GM18861 (cell line): ENCODE measurements at regions not wholly inside any gene's neighbourhood (a gene's known extent, or its start where the extent isn't known, plus 50 kb on each side); places are given as distances from the start of the nearest gene placed in this dataset.
"Not testable (repeated sequence)": the region's sequence is repeated elsewhere in the genome, so short reads cannot be mapped to it uniquely, and the experiment has no call there.

Experiments used
- ATAC-seq: cut with Tn5 transposase; IDR thresholded peaks from one replicate; pipeline ENCODE4 v1.9.1; 2021; ENCODE audit not compliant: unreplicated experiment

DNA sequence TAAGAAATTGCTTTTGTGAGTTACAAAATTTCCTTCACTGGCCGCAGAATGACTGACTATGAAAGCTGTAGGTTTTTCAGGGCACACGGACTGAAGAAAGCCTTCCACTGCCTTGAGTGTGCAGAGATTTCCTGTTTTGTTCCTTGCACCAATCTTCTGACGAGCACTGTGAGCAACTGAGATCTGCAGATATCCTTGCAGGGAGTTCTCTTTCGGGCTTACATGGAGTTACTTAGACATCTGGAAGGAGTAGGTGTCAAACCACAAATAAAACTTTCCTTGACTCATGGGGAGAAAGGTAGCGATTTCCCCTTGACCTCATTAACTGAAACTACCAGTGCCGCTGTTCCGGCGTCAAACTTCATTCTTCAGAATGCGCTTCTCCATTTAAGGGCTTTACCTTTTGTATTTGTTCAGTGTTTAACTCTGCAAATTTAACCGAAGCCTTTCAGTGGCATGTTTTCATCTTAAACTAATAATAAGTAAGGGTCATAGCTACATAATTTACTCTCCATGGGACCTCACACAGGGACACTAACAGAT lies 1175.3 kb downstream of the GATA3 start:
- no peak for ATAC-seq

DNA sequence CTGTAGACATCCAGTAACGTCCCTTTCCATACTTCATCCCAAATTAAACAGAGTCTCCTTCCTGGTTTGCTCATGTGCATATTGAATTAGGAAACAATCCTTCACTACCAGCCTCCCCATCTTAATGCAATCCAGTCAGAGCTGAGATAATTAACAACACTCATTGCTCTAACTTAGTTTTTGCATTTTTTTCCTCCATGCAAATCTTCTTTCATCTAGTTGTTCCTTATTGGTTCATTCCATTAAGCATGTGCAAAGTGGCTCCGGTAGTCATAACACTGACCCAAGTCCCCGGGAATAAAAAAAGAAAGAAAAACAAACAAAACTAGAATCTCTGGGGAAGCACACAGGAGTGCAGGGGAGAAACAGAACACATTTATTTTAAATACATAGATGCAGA lies 1176.1 kb downstream of the GATA3 start:
- ATAC-seq, result no peak

DNA sequence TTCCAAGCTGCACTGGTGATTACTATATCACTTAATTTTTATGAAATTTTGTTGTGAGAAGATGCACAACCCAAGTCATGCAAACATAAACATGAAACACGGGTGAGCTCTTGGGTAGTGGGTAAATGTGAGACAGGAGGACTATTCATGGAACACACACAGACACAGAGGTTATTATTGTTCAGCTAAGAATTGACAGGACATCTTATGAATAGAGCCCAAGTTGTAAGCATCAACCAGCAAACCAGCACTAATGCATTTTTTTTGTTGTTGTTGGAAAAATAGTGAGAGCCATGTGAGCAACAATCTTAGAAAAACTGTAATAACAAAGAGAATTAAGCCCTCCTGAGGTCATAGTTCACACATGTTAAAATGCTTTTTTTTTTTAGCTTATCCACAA lies 1179.7 kb downstream of the GATA3 start:
- ATAC-seq, result no peak

DNA sequence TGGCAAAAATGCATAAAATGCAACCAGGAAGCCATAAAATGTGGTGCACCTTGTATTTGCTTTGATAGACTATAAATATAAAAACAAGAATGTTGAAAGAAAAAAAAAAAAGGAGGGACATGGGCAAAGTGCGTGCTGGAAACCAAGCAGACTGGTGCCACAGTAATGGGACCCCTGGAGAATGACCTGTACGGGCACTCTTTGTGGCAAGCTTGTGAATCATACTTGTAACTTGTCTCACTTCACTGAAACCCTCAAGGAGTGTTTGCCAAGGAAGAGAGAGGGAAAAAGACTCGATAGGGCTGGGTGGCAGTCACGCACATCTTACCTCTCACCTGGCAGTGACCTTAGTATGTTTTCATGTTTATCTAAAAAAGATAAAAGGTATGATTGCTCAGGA lies 1183.6 kb downstream of the GATA3 start:
- ATAC-seq, result no peak

DNA sequence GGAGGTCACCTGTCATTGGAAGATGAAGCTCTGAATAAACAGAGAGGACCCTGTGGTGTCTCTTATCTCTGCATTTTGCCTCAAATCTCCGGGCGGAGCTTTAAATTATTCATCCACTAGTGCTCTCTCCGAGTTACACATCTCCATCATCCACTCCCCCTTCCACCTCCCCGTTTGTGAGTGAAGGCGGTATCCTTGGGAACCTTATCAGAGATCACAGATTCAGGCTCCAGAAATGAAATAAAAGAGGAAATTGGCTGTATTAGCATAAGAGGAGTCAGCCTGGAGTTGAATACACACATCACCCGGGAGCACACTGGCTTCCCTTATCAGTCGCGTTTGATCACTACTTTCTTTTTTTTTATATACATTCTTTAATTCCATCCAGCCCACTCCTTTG lies 1184.8 kb downstream of the GATA3 start:
- ATAC-seq, result no peak

DNA sequence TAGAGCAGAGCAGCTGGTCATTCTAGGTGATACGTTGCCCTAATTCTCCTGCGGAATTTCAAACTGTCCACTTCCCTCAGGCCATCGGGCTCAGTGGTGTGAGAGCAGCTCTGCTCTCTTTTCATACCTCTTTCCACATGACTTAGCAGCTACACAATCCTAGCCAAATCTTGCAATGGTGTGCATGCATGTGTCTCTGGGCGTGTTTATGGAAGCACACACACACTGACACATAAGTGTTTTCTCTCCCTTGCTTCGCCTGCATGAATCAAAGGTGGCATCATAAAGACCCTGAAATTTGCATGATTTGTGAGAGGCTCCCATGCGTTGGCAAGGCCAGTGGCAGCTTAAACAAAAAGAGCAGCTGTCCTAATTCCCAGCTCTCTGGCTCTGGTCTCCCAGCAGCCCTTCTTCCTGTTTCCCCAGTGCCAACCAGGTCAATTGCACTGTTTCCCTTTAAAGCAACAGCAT lies 1189.5 kb downstream of the GATA3 start:
- no peak for ATAC-seq

DNA sequence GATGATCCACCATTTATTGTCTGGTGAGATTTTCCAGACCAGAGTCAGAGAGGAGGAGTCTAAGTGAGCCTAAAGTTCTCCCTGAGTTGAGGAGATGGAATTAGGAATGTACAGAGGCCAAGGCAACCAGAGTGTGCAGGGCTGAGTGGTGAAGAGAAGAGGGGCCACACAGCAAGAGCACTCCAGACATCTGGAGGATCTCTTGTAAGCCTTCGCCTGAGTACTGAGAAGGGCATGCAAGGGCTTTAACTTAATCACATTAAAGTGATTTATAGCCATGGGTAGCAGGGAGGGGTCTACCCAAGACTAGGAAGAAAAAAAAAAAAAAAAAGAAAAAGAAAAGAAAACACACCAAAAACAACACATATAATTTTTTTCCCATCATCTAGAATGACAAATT lies 1190.4 kb downstream of the GATA3 start:
- no peak for ATAC-seq

DNA sequence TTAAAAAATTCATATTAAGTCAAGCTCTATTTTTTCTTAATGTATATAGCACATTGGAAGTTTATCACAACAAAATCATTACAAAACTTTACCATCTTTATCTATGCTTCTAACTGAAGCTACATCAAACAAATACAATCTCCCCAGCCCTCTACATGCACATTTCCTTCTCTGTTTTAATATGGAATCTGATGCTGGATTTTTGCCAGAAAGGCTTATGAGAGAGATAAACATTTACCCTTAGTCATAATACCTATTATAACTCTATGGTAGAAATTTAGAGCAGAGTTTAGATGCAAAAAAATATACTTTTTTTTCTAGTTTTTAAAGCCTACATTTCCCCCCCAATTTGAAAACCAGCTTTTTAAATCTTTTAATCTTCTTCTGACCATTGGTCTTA lies 1198.6 kb downstream of the GATA3 start:
- no peak for ATAC-seq

DNA sequence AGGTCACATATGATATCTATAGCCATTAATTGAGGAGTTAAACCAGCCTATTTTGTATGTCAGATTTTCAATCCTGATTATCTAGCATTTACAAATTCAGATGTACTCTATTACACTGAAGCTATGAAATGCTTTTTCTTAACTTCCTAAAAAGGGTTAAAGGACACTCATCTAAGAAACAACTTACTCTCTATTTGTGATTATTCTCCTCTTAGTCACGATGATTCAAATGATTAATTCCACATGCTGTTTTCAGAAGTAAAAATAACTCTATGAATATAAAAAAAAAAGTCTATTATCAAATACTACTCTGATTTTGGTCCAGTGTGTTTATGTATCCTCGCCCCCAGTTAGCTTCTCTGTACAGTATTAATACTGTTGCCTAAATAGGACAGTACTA lies 1199.9 kb downstream of the GATA3 start:
- no peak for ATAC-seq

DNA sequence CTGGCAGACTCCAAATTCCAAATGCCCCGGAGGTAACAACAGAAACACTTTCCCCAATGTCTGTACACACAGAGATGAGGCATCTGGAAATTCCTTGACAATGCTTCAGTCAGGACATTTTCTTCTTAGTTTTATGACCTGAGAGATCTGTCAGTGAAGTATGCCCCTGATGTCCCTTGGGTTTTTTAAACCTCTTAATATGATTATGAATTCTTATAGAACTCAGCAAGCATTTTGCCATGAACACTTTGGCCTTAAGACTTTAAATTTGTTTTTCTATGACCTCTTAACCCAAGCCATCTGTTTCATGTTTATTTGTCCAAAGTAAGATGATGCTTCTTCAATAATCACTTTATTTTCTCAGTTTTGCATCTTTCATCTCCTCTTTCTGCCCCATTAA lies 1206.2 kb downstream of the GATA3 start:
- no peak for ATAC-seq

DNA sequence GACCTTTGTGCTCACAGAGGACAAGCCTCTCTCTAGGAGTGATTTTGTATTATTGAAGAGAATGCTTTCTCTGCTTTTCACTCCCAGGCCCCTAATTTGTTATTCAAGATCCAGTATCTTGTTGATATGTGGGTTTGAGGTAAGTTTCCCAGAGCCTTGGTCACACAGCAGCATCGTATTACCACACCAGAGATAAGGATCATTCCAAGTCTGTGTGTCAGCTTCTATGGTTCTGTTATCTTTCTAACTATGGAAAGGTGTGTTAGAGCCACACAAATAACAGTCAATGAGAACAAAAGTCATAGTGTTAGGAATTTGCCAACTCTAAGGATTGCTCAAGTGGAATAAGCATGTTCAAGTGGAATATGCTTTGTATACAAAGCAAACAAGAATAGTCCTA lies 1208.3 kb downstream of the GATA3 start:
- ATAC-seq, result no peak

DNA sequence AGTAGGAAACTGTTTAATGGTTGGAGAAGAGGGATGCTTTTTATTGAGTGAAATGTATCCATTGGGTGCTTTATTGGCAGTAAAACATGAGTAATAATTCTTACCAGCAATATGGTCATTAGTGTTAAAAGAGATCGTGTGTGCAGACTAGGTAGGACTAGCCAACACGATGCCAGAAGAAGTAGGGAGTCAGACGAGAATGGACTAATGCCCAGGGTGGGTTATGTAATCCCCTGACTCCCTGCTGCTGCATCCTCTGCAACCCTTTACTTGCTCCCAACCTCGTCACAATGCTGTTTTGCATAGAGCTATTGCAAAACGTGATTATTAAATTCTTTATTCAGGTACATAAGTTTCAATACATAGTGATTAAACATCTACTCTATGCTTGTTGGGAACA lies 1213.7 kb downstream of the GATA3 start:
- no peak for ATAC-seq

DNA sequence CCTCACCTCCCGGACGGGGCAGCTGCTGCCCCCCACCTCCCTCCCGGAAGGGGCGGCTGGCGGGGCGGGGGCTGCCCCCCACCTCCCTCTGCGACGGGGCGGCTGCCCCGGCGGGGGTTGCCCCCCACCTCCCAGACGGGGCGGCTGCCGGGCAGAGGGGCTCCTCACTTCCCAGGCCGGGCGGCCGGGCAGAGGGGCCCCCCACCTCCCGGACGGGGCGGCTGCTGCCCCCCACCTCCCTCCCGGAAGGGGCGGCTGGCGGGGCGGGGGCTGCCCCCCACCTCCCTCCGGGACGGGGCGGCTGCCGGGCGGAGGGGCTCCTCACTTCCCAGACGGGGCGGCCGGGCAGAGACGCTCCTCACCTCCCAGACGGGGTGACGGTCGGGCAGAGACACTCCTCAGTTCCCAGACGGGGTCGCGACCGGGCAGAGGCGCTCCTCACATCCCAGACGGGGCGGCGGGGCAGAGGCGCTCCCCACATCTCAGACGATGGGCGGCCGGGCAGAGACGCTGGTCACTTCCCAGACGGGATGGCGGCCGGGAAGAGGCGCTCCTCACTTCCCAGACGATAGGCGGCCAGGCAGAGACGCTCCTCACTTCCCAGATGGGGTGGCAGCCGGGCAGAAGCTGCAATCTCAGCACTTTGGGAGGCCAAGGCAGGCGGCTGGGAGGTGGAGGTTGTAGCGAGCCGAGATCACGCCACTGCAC lies 1218.8 kb downstream of the GATA3 start:
- ATAC-seq, result not testable (repeated sequence)

DNA sequence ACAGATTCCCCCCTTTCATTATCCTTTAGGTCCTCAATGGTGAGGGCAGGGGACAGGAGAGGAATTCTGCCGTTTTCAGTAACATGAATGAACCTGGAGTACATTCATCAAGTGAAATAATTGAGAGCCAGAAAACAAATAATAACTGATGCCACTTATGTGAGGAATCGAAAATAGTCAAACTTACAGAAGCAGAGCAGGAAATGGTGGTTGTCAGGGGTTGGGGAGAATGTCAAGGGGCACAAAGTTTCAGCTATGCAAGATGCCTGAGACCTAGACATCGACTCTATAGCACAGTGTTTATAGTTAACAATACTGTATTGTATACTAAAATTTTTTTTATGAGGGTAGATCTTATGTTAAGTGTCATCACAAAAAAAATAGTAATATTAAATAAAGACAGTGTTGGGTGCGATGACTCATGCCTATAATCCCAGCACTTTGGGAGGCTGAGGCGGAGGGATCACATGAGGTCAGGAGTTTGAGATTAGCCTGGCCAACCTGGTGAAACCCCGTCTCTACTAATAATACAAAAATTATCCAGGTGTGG lies 1219.8 kb downstream of the GATA3 start:
- ATAC-seq, result no peak

DNA sequence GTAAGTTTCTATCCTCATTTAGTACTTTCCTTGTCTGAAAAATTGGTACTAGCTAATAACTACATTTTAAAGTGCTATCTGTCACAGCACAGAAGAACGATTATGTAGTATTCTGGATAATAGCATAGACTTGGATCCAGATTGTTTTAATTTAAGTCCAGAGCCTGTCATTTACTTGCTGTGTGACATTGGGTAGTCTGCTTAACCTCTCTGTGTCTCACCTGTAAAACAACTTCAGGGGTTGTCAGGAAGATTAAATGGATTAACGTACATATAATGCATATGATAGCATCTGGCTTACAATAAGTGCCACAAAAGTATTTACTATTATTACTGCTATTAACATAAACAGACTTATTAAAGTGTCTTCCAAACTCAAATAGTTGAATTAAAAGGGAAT lies 1221.4 kb downstream of the GATA3 start:
- no peak for ATAC-seq

DNA sequence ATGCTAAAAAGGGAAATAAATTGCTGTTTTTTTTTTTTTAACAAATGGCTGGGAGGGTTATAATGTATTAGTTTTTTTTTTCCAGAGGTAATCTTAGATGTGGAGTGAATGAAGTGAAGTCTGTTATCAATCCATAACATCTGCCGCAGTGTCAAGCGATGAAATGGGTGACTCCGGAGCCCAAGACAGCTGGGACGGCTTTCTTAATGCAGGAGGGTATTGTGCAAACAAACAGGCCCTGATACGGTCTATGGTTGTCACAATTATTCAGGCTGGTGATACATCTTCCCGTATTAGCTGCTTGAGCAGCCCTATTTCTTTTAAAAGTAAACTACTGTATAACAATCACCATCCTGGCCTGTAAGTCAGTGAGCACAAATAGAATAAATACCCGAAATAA lies 1231.2 kb downstream of the GATA3 start:
- ATAC-seq, result no peak

DNA sequence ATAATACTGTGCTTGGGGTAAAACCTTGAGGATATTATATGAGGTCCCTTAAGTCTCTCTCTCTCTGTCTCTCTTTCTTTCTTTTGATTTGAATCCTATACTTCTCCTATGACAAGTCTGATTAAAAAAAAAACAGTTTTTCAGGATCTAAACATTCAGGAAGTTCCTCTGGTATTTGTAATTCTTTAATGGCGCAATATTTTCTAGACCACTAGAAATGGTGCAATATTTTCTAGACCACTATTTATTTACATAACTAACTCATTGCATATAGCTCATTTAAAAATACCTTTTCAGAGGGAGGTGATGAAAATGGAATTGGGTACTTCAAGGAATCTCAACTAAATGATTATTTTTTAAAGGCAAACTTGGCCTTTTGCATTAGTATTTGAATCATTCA lies 1235.3 kb downstream of the GATA3 start:
- no peak for ATAC-seq

DNA sequence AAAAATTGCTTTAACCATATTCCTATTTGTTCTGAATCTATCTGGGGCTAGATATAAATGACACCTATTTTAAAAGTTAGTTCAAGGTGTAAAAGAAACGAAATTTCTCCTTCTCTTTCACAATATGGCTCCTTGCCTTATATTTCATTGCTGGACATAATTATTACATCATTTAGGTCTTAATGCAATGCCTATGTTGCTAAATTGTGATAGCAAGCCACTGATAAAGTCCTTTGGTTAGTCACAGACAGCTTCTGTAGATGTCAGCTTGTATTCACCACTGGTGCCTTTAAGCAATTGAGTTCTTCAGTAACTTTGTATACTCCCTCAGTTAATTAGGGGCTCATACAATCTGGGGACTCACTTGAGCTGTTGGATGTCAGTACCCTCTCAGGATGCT lies 1236.6 kb downstream of the GATA3 start:
- no peak for ATAC-seq

DNA sequence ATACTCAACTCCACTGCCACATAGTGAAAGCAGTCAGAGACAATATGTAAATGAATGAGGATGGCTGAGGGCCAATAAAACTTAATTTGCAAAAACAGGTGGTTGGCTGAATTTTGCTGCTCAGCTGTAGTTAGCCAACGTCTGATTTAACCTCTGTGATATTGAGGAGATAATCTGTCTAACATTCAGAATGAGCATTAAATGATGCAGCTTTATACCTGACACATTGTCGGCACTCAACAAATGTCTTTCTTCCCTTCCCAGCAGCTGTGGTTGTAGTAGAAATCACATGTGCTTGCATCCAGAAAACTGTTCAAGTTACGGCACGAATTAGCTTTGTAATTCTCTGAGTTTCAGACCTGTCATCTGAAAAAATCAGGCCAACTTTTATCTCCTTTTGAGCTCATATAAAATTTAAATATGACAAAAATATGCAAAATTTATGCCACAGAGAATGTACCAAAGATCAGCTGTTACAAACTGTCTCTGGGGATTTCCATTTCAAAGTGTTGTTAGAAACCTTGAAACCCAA lies 1239.7 kb downstream of the GATA3 start:
- no peak for ATAC-seq

DNA sequence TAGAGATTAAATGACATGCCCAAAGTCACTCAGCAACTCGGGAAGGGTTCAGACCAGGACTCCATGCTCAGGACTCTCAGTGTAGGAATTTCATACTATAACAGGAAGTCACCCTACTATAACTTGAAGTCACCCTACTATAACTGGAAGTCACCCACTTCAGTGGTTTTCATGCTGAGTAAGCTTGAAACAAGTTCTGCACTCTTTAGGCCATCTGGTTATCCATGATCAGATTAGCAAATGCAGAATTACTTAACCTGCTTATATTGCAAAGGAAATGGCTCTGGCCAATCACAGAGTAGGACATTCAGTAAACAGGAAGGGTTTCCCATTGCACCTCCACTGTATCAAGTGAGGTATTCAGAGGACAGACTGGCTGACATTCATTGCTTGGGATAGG lies 1240.4 kb downstream of the GATA3 start:
- peak; percentile 78 for ATAC-seq

DNA sequence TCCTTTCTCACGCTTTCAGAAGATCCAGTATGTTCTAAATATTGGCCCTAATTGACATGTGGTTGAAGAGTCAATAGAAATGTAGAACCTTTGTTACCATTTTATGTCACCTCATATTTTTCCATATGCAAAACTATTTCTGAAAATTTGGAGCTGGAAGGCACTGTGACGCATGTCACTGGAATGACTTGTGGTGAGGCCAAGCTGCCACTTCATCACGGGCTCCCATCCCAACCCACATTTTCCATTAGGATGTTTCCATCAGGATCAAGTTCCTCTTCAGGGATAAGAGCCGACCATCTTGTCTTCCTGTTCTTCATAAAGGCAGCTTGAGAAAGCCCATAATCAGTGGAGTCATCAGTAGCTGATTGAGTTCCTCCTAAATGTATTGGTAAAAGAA lies 1241.7 kb downstream of the GATA3 start:
- no peak for ATAC-seq

DNA sequence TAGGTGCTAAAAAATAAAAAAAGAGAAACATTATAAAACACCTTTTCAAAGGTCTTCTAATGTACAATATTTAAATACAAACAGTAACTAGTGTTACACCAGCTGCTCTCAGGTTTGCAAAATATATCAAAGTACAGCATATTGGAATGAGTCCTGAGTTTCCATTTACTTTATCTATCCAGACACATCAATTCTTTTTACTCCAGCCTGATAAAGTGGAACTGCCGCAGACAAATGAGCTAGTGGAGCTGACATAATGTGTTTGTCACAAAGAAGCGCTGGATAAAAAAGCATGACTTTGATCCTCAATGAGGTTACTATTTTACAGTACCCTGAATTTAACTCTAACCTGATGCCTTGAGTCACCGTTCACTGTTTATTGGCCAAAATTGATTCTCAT lies 1243.1 kb downstream of the GATA3 start:
- no peak for ATAC-seq

DNA sequence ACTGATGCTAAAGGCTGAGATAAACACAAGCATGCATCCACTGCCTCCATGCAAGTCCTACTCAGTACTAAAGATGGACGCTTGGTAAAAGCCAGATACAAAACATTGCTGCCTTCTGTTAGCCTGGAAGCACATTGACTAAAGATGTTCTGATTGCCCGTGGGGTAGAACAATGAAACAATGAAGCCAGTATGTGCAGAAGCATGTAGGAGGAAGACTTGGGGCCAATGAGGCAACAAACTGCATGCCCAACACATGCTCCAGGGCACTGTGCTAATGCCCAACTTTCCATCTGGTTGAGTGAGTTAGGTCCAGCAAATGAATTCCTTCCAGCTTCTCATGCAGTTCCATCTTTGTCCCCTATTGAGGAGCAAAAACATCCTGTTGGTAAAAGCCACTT lies 1245.5 kb downstream of the GATA3 start:
- no peak for ATAC-seq
